IPS-18c (cell line): ENCODE measurements at regions not wholly inside any gene's neighbourhood (a gene's known extent, or its start where the extent isn't known, plus 50 kb on each side); places are given as distances from the start of the nearest gene placed in this dataset.
"Not testable (repeated sequence)": the region's sequence is repeated elsewhere in the genome, so short reads cannot be mapped to it uniquely, and the experiment has no call there.

ENCODE experiments used
- H3K4me3 ChIP-seq: 2 replicates; pipeline ENCODE4 v1.7.0; 2013; ENCODE audit warnings: low read depth, mild to moderate bottlenecking, low read length, moderate library complexity; ENCODE audit not compliant: insufficient read depth
- H3K9me3 ChIP-seq: one replicate; pipeline ENCODE4 v1.6.1; 2013; ENCODE audit warnings: mild to moderate bottlenecking, low read length, moderate library complexity; ENCODE audit not compliant: control insufficient read depth, insufficient read depth

GRCh38 chr2:185628985-185629384 is 109.6 kb upstream of the FSIP2 start:
- H3K4me3 ChIP-seq = no peak overlapping the region
- no peaks in the 10 kb centered on the region for H3K9me3 ChIP-seq

- no peak overlapping the region for H3K4me3 ChIP-seq
- H3K9me3 ChIP-seq = no peaks in the 10 kb centered on the region
Observed at GRCh38 chr2:185633621-185634020, 105.0 kb upstream of the FSIP2 start.

GRCh38 chr2:185638771-185639170 is 99.8 kb upstream of the FSIP2 start:
- Histone ChIP-seq H3K4me3 (no peak overlapping the region), H3K9me3 (no peaks in the 10 kb centered on the region)

- no peak overlapping the region for H3K4me3 ChIP-seq
Observed at GRCh38 chr2:185640588-185640987, 98.0 kb upstream of the FSIP2 start.

GRCh38 chr2:185643434-185643833 is 95.2 kb upstream of the FSIP2 start:
- Histone ChIP-seq H3K9me3 (no peaks in the 10 kb centered on the region), H3K4me3 (no peak overlapping the region)

More at GRCh38 chr2:185640588-185640987, 98.0 kb upstream of the FSIP2 start:
- H3K9me3 ChIP-seq = no peaks in the 10 kb centered on the region

- no peak overlapping the region for H3K4me3 ChIP-seq
- H3K9me3 ChIP-seq = no peaks in the 10 kb centered on the region
Observed at GRCh38 chr2:185644828-185645227, 93.8 kb upstream of the FSIP2 start.

- Histone ChIP-seq H3K4me3 (no peak overlapping the region), H3K9me3 (no peaks in the 10 kb centered on the region)
Observed at GRCh38 chr2:185645529-185645928, 93.1 kb upstream of the FSIP2 start.

GRCh38 chr2:185658750-185659149 is 79.9 kb upstream of the FSIP2 start:
- H3K4me3 ChIP-seq = no peak overlapping the region
- H3K9me3 ChIP-seq = no peaks in the 10 kb centered on the region

- no peak overlapping the region for H3K4me3 ChIP-seq
- H3K9me3 ChIP-seq = no peaks in the 10 kb centered on the region
Observed at GRCh38 chr2:185663811-185664210, 74.8 kb upstream of the FSIP2 start.

- Histone ChIP-seq H3K4me3 (no peak overlapping the region), H3K9me3 (no peaks in the 10 kb centered on the region)
Observed at GRCh38 chr2:185664384-185664783, 74.2 kb upstream of the FSIP2 start.

- H3K4me3 ChIP-seq = no peak overlapping the region
Observed at GRCh38 chr2:185665251-185665814, 73.3 kb upstream of the FSIP2 start.

GRCh38 chr2:185667452-185667851 is 71.2 kb upstream of the FSIP2 start:
- no peak overlapping the region for H3K4me3 ChIP-seq
- H3K9me3 ChIP-seq = no peaks in the 10 kb centered on the region

More at GRCh38 chr2:185665251-185665814, 73.3 kb upstream of the FSIP2 start:
- no peaks in the 10 kb centered on the region for H3K9me3 ChIP-seq

GRCh38 chr2:185668710-185669109 is 69.9 kb upstream of the FSIP2 start:
- H3K4me3 ChIP-seq = no peak overlapping the region
- no peaks in the 10 kb centered on the region for H3K9me3 ChIP-seq

GRCh38 chr2:185674232-185674631 is 64.4 kb upstream of the FSIP2 start:
- Histone ChIP-seq H3K9me3 (no peaks in the 10 kb centered on the region), H3K4me3 (no peak overlapping the region)

GRCh38 chr2:185676316-185676715 is 62.3 kb upstream of the FSIP2 start:
- H3K9me3 ChIP-seq = no peaks in the 10 kb centered on the region

GRCh38 chr2:185687001-185687400 is 51.6 kb upstream of the FSIP2 start:
- H3K9me3 ChIP-seq, H3K4me3 ChIP-seq: not testable (repeated sequence)

More at GRCh38 chr2:185676316-185676715, 62.3 kb upstream of the FSIP2 start:
- H3K4me3 ChIP-seq = no peak overlapping the region

GRCh38 chr2:185687967-185688366 is 50.6 kb upstream of the FSIP2 start:
- no peak overlapping the region for H3K4me3 ChIP-seq
- no peaks in the 10 kb centered on the region for H3K9me3 ChIP-seq
